WTC11 (cell line): ENCODE measurements at regions not wholly inside any gene's neighbourhood (a gene's known extent, or its start where the extent isn't known, plus 50 kb on each side); places are given as distances from the start of the nearest gene placed in this dataset.
A peak's percentile ranks its signal among the peaks of the same experiment; 100 is the strongest.

ENCODE experiments used
- ATAC-seq: fragments of 200-7000 bp; cut with Tn5 transposase; 2 replicates; pipeline ENCODE4 v1.10.0; 2021; ENCODE audit warnings: mild to moderate bottlenecking, moderate library complexity
- CTCF ChIA-PET: fragments of 300-600 bp; sonication (Branson Sonifier 250); formaldehyde crosslinking; loops from one replicate; lab custom pipeline; 2021; ENCODE audit warnings: antibody characterized with exemption; lab: Charles Lee
- POLR2A ChIA-PET: fragments of 350-600 bp; sonication (Branson Sonifier 250); formaldehyde crosslinking; loops from one replicate; lab custom pipeline; 2021; ENCODE audit warnings: antibody characterized with exemption; lab: Charles Lee
- DNase-seq: peaks from one replicate; pipeline ENCODE4 v3.0.0; 2021; ENCODE audit warnings: low spot score
- H3K27ac Mint-ChIP-seq: 2 replicates; pipeline ENCODE4 v1.8.0; 2021; ENCODE audit warnings: mixed read lengths
- H3K27me3 Mint-ChIP-seq: 2 replicates; pipeline ENCODE4 v1.8.0; 2021; ENCODE audit warnings: low read depth, mild to moderate bottlenecking, moderate library complexity, mixed read lengths
- H3K36me3 Mint-ChIP-seq: 2 replicates; pipeline ENCODE4 v1.8.0; 2021; ENCODE audit warnings: mixed read lengths
- H3K4me1 Mint-ChIP-seq: 2 replicates; pipeline ENCODE4 v1.8.0; 2022; ENCODE audit warnings: mixed read lengths
- H3K4me3 Mint-ChIP-seq: 2 replicates; pipeline ENCODE4 v1.8.0; 2021; ENCODE audit warnings: mild to moderate bottlenecking, moderate library complexity, mixed read lengths
- H3K9me3 Mint-ChIP-seq: 2 replicates; pipeline ENCODE4 v1.8.0; 2021; ENCODE audit warnings: mixed read lengths
- CREB1 ChIP-seq: sonication (generic); formaldehyde crosslinking; IDR thresholded peaks from 2 replicates; pipeline ENCODE4 v1.8.0; 2023; ENCODE audit warnings: mild to moderate bottlenecking, missing genetic modification reagents
- ELF4 ChIP-seq: sonication (generic); formaldehyde crosslinking; IDR thresholded peaks from 2 replicates; pipeline ENCODE4 v1.8.1; 2022; ENCODE audit warnings: low read depth, mild to moderate bottlenecking, moderate library complexity, missing genetic modification reagents
- EMX1 ChIP-seq: fragments of 250-450 bp; sonication (Bioruptor Pico); IDR thresholded peaks from 2 replicates; pipeline ENCODE4 v1.8.0; 2021; ENCODE audit warnings: mild to moderate bottlenecking
- ETV6 ChIP-seq: sonication (generic); formaldehyde crosslinking; IDR thresholded peaks from 2 replicates; pipeline ENCODE4 v1.8.1; 2022; ENCODE audit warnings: mild to moderate bottlenecking, missing genetic modification reagents
- FOXJ3 ChIP-seq: sonication (generic); formaldehyde crosslinking; IDR thresholded peaks from 2 replicates; pipeline ENCODE4 v1.9.0; 2021; ENCODE audit warnings: missing genetic modification reagents, mild to moderate bottlenecking, borderline replicate concordance
- FOXK1 ChIP-seq: sonication (generic); formaldehyde crosslinking; IDR thresholded peaks from 2 replicates; pipeline ENCODE4 v1.8.0; 2022; ENCODE audit warnings: mild to moderate bottlenecking, moderate library complexity, missing genetic modification reagents
- FOXP1 ChIP-seq: sonication (generic); formaldehyde crosslinking; IDR thresholded peaks from 2 replicates; pipeline ENCODE4 v1.8.0; 2022; ENCODE audit warnings: missing genetic modification reagents, mild to moderate bottlenecking, moderate library complexity, borderline replicate concordance
- GTF2I ChIP-seq: fragments of 250-450 bp; sonication (Bioruptor Pico); conservative IDR thresholded peaks from 2 replicates; pipeline ENCODE4 v1.4.0; 2021; ENCODE audit warnings: mild to moderate bottlenecking
- JAZF1 ChIP-seq: fragments of 250-450 bp; sonication (Bioruptor Pico); IDR thresholded peaks from 2 replicates; pipeline ENCODE4 v1.9.0; 2021; ENCODE audit warnings: moderate library complexity, mild to moderate bottlenecking, inconsistent platforms
- NFE2L1 ChIP-seq: sonication (generic); formaldehyde crosslinking; IDR thresholded peaks from 2 replicates; pipeline ENCODE4 v1.8.1; 2023; ENCODE audit warnings: missing genetic modification reagents
- NFYB ChIP-seq: sonication (generic); formaldehyde crosslinking; conservative IDR thresholded peaks from 2 replicates; pipeline ENCODE4 v1.8.0; 2022; ENCODE audit warnings: low read depth, missing genetic modification reagents
- NR1H2 ChIP-seq: sonication (generic); formaldehyde crosslinking; IDR thresholded peaks from 2 replicates; pipeline ENCODE4 v1.9.0; 2021; ENCODE audit warnings: mild to moderate bottlenecking, moderate library complexity, missing genetic modification reagents
- SMAD4 ChIP-seq: sonication (generic); formaldehyde crosslinking; IDR thresholded peaks from 2 replicates; pipeline ENCODE4 v1.8.0; 2022; ENCODE audit warnings: mild to moderate bottlenecking, missing genetic modification reagents
- TEAD1 ChIP-seq: sonication (generic); formaldehyde crosslinking; IDR thresholded peaks from 2 replicates; pipeline ENCODE4 v1.8.0; 2022; ENCODE audit warnings: mild to moderate bottlenecking, missing genetic modification reagents
- ZNF138 ChIP-seq: sonication (generic); formaldehyde crosslinking; conservative IDR thresholded peaks from 2 replicates; pipeline ENCODE4 v1.8.1; 2022; ENCODE audit warnings: mild to moderate bottlenecking, moderate library complexity, missing genetic modification reagents
- ZNF317 ChIP-seq: sonication (generic); formaldehyde crosslinking; IDR thresholded peaks from 2 replicates; pipeline ENCODE4 v1.8.1; 2023; ENCODE audit warnings: low read depth, mild to moderate bottlenecking, moderate library complexity, missing genetic modification reagents, borderline replicate concordance
- ZNF423 ChIP-seq: fragments of 250-450 bp; sonication (Bioruptor Pico); IDR thresholded peaks from 2 replicates; pipeline ENCODE4 v2.1.2; 2022; ENCODE audit warnings: mild to moderate bottlenecking, moderate library complexity
- TF ChIP-seq, protein P1 (sequence below): sonication (generic); formaldehyde crosslinking; IDR thresholded peaks from 2 replicates; pipeline ENCODE4 v1.8.1; 2023; ENCODE audit warnings: mild to moderate bottlenecking, missing genetic modification reagents
- TF ChIP-seq, protein P2 (sequence below): sonication (generic); formaldehyde crosslinking; IDR thresholded peaks from 2 replicates; pipeline ENCODE4 v1.8.0; 2022; ENCODE audit warnings: mild to moderate bottlenecking, missing genetic modification reagents
- TF ChIP-seq, protein P3 (sequence below): sonication (generic); formaldehyde crosslinking; IDR thresholded peaks from 2 replicates; pipeline ENCODE4 v1.8.0; 2022; ENCODE audit warnings: mild to moderate bottlenecking, missing genetic modification reagents
- TF ChIP-seq, protein P4 (sequence below): fragments of 250-450 bp; sonication (Bioruptor Pico); IDR thresholded peaks from 2 replicates; pipeline ENCODE4 v1.8.0; 2021; ENCODE audit warnings: mild to moderate bottlenecking
- TF ChIP-seq, protein P5 (sequence below): sonication (generic); formaldehyde crosslinking; IDR thresholded peaks from 2 replicates; pipeline ENCODE4 v1.8.1; 2023; ENCODE audit warnings: mild to moderate bottlenecking, moderate library complexity, missing genetic modification reagents
- TF ChIP-seq, protein P6 (sequence below): sonication (generic); formaldehyde crosslinking; conservative IDR thresholded peaks from 2 replicates; pipeline ENCODE4 v1.8.1; 2023; ENCODE audit warnings: mild to moderate bottlenecking, low read depth, missing genetic modification reagents, moderate library complexity
- TF ChIP-seq, protein P7 (sequence below): sonication (generic); formaldehyde crosslinking; IDR thresholded peaks from 2 replicates; pipeline ENCODE4 v1.8.0; 2023; ENCODE audit warnings: mild to moderate bottlenecking, missing genetic modification reagents
- TF ChIP-seq, protein P8 (sequence below): sonication (generic); formaldehyde crosslinking; IDR thresholded peaks from 2 replicates; pipeline ENCODE4 v1.8.0; 2022; ENCODE audit warnings: mild to moderate bottlenecking, missing genetic modification reagents

DNA sequence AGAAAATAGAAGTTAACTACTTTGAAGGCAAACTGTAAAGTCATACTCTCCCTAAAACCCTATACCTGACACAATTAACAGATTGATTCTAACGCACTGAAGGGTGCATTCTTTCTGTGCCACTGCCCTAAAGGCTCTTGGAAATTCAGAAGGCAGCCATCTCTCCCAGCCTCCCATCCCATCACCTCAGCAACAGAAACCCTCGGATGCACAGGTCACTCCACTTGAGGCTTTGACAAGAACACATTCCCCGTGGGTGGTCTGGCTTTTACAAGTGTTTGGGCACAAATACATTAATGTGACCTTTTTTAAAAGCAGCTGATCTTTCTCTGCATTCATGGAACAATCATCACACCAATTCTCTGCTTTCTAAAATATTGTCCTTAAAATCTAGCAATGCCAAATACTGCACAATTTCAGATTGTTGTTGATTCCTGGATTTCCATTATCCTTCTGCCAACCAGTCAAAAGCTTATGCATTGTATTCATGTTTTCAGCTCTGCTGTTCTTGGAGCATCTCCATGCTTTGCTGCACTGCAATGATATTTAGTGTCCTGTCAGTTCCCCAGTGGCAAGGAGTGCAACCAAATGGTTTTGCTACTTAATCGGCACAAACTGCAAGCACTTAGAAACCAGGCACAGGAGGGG is 175.6 kb downstream of the TMEM161B start:
- H3K4me1 Mint-ChIP-seq = peaks cover 28% of the 10 kb centered on the region

DNA sequence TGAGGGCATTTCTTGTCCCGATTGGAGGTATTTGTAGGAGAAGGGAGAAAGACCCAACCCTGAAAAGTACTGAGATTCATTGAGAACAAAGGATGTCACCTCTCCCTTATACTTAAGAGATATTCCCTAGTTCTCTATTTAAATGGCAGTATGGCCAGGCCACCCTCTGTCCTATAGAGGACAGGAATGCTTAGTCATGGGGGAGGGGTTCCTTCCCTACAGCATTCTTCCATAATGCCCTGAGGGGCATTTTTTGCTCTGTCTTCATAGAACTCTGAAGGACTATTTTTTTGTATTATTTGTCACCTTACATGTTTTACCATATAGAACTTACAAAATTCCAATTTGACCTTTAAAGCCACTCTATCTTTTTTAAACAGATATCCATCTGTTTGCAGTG is 176.3 kb downstream of the TMEM161B start:
- ChIA-PET POLR2A (no interaction called here), CTCF (no interaction called here)
- Mint-ChIP-seq H3K9me3 (no peaks in the 10 kb centered on the region), H3K27ac (no peak overlapping the region), H3K4me3 (no peak overlapping the region), H3K27me3 (no peaks in the 10 kb centered on the region; the same call in 1 of the 2 replicates), H3K4me1 (peaks cover 28% of the 10 kb centered on the region), H3K36me3 (no peaks in the 10 kb centered on the region)
- peak; percentile 26 for DNase-seq
- ATAC-seq = peak; percentile 87
- TF ChIP-seq EMX1 (CRISPR knock-in tag) (no peak), ZNF317 (CRISPR knock-in tag) (no peak), NFE2L1 (no peak), NFYB (CRISPR knock-in tag) (no peak), ETV6 (CRISPR knock-in tag) (no peak), GTF2I (CRISPR knock-in tag) (no peak)
- TF ChIP-seq, protein P1, sequence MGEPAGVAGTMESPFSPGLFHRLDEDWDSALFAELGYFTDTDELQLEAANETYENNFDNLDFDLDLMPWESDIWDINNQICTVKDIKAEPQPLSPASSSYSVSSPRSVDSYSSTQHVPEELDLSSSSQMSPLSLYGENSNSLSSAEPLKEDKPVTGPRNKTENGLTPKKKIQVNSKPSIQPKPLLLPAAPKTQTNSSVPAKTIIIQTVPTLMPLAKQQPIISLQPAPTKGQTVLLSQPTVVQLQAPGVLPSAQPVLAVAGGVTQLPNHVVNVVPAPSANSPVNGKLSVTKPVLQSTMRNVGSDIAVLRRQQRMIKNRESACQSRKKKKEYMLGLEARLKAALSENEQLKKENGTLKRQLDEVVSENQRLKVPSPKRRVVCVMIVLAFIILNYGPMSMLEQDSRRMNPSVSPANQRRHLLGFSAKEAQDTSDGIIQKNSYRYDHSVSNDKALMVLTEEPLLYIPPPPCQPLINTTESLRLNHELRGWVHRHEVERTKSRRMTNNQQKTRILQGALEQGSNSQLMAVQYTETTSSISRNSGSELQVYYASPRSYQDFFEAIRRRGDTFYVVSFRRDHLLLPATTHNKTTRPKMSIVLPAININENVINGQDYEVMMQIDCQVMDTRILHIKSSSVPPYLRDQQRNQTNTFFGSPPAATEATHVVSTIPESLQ (CRISPR knock-in tag) = no peak
- TF ChIP-seq, protein P2, sequence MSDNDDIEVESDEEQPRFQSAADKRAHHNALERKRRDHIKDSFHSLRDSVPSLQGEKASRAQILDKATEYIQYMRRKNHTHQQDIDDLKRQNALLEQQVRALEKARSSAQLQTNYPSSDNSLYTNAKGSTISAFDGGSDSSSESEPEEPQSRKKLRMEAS (CRISPR knock-in tag) = no peak
- TF ChIP-seq, protein P3, sequence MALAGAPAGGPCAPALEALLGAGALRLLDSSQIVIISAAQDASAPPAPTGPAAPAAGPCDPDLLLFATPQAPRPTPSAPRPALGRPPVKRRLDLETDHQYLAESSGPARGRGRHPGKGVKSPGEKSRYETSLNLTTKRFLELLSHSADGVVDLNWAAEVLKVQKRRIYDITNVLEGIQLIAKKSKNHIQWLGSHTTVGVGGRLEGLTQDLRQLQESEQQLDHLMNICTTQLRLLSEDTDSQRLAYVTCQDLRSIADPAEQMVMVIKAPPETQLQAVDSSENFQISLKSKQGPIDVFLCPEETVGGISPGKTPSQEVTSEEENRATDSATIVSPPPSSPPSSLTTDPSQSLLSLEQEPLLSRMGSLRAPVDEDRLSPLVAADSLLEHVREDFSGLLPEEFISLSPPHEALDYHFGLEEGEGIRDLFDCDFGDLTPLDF (CRISPR knock-in tag) = no peak

More for the DNA sequence above, 175.6 kb downstream of the TMEM161B start:
- Mint-ChIP-seq H3K27me3 (no peaks in the 10 kb centered on the region; the same call in 1 of the 2 replicates), H3K4me3 (no peak overlapping the region), H3K27ac (no peak overlapping the region), H3K36me3 (no peaks in the 10 kb centered on the region), H3K9me3 (no peaks in the 10 kb centered on the region)
- POLR2A ChIA-PET = no interaction called here
- CTCF ChIA-PET = no interaction called here
- no peak for TF ChIP-seq SMAD4 (CRISPR knock-in tag)
- TF ChIP-seq, protein P4, sequence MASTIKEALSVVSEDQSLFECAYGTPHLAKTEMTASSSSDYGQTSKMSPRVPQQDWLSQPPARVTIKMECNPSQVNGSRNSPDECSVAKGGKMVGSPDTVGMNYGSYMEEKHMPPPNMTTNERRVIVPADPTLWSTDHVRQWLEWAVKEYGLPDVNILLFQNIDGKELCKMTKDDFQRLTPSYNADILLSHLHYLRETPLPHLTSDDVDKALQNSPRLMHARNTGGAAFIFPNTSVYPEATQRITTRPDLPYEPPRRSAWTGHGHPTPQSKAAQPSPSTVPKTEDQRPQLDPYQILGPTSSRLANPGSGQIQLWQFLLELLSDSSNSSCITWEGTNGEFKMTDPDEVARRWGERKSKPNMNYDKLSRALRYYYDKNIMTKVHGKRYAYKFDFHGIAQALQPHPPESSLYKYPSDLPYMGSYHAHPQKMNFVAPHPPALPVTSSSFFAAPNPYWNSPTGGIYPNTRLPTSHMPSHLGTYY (CRISPR knock-in tag) = no peak
- no peak for TF ChIP-seq CREB1 (CRISPR knock-in tag)
- TF ChIP-seq, protein P5, sequence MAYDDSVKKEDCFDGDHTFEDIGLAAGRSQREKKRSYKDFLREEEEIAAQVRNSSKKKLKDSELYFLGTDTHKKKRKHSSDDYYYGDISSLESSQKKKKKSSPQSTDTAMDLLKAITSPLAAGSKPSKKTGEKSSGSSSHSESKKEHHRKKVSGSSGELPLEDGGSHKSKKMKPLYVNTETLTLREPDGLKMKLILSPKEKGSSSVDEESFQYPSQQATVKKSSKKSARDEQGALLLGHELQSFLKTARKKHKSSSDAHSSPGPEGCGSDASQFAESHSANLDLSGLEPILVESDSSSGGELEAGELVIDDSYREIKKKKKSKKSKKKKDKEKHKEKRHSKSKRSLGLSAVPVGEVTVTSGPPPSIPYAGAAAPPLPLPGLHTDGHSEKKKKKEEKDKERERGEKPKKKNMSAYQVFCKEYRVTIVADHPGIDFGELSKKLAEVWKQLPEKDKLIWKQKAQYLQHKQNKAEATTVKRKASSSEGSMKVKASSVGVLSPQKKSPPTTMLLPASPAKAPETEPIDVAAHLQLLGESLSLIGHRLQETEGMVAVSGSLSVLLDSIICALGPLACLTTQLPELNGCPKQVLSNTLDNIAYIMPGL (CRISPR knock-in tag) = no peak
- no peak for TF ChIP-seq JAZF1
- TF ChIP-seq FOXK1 = no peak
- TF ChIP-seq, protein P6, sequence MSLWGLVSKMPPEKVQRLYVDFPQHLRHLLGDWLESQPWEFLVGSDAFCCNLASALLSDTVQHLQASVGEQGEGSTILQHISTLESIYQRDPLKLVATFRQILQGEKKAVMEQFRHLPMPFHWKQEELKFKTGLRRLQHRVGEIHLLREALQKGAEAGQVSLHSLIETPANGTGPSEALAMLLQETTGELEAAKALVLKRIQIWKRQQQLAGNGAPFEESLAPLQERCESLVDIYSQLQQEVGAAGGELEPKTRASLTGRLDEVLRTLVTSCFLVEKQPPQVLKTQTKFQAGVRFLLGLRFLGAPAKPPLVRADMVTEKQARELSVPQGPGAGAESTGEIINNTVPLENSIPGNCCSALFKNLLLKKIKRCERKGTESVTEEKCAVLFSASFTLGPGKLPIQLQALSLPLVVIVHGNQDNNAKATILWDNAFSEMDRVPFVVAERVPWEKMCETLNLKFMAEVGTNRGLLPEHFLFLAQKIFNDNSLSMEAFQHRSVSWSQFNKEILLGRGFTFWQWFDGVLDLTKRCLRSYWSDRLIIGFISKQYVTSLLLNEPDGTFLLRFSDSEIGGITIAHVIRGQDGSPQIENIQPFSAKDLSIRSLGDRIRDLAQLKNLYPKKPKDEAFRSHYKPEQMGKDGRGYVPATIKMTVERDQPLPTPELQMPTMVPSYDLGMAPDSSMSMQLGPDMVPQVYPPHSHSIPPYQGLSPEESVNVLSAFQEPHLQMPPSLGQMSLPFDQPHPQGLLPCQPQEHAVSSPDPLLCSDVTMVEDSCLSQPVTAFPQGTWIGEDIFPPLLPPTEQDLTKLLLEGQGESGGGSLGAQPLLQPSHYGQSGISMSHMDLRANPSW (CRISPR knock-in tag) = no peak
- no peak for TF ChIP-seq ELF4 (CRISPR knock-in tag)
- TF ChIP-seq, protein P7, sequence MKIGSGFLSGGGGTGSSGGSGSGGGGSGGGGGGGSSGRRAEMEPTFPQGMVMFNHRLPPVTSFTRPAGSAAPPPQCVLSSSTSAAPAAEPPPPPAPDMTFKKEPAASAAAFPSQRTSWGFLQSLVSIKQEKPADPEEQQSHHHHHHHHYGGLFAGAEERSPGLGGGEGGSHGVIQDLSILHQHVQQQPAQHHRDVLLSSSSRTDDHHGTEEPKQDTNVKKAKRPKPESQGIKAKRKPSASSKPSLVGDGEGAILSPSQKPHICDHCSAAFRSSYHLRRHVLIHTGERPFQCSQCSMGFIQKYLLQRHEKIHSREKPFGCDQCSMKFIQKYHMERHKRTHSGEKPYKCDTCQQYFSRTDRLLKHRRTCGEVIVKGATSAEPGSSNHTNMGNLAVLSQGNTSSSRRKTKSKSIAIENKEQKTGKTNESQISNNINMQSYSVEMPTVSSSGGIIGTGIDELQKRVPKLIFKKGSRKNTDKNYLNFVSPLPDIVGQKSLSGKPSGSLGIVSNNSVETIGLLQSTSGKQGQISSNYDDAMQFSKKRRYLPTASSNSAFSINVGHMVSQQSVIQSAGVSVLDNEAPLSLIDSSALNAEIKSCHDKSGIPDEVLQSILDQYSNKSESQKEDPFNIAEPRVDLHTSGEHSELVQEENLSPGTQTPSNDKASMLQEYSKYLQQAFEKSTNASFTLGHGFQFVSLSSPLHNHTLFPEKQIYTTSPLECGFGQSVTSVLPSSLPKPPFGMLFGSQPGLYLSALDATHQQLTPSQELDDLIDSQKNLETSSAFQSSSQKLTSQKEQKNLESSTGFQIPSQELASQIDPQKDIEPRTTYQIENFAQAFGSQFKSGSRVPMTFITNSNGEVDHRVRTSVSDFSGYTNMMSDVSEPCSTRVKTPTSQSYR (CRISPR knock-in tag) = no peak
- TF ChIP-seq, protein P8, sequence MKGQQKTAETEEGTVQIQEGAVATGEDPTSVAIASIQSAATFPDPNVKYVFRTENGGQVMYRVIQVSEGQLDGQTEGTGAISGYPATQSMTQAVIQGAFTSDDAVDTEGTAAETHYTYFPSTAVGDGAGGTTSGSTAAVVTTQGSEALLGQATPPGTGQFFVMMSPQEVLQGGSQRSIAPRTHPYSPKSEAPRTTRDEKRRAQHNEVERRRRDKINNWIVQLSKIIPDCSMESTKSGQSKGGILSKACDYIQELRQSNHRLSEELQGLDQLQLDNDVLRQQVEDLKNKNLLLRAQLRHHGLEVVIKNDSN (CRISPR knock-in tag) = no peak
- no peak for TF ChIP-seq FOXJ3 (CRISPR knock-in tag)
- TF ChIP-seq GTF2I (CRISPR knock-in tag) = no peak
- TF ChIP-seq FOXP1 (CRISPR knock-in tag) = no peak
- TF ChIP-seq ZNF138 (CRISPR knock-in tag) = no peak
- no peak for TF ChIP-seq NFE2L1
- TF ChIP-seq TEAD1 (CRISPR knock-in tag) = no peak
- no peak for TF ChIP-seq NR1H2
- TF ChIP-seq EMX1 (CRISPR knock-in tag) = no peak
- TF ChIP-seq NFYB (CRISPR knock-in tag) = no peak
- no peak for TF ChIP-seq ZNF423
- no peak for DNase-seq
- peak; percentile 29; the same call in 1 of the 2 replicates for ATAC-seq
